ENCODE measurements at regions not wholly inside any gene's neighbourhood (a gene's known extent, or its start where the extent isn't known, plus 50 kb on each side); places are given as distances from the start of the nearest gene placed in this dataset.

DNA sequence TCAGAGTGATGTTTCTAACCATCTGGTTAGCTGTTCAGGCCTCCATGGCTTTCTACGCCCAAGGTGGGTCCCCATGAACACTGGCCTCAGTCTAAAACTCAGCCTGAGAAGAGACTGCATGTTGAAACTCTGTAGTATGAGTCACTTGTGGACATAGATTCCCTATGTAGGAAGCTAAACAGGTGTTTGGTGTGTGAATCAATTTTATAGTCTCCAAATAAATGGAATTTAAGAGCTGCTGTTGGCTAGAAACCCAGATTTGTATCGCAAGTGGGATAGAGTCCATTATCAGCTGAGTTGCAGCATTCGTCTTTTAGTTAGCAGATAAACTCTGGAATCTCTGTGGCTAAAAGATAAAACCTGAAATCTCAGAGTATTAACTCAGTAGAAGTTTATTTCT, 131.4 kb downstream of the KCNS3 start:
- WGBS, 2 donors, result 71 to 77% methylated on average over 3 of the region's 3 CpGs
- H3K36me3 ChIP-seq, result no peaks in the 10 kb centered on the region
- TF ChIP-seq POLR2A (IDR thresholded peaks at IDR 0.05), result no peak
- TF ChIP-seq, protein P1, sequence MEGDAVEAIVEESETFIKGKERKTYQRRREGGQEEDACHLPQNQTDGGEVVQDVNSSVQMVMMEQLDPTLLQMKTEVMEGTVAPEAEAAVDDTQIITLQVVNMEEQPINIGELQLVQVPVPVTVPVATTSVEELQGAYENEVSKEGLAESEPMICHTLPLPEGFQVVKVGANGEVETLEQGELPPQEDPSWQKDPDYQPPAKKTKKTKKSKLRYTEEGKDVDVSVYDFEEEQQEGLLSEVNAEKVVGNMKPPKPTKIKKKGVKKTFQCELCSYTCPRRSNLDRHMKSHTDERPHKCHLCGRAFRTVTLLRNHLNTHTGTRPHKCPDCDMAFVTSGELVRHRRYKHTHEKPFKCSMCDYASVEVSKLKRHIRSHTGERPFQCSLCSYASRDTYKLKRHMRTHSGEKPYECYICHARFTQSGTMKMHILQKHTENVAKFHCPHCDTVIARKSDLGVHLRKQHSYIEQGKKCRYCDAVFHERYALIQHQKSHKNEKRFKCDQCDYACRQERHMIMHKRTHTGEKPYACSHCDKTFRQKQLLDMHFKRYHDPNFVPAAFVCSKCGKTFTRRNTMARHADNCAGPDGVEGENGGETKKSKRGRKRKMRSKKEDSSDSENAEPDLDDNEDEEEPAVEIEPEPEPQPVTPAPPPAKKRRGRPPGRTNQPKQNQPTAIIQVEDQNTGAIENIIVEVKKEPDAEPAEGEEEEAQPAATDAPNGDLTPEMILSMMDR (IDR thresholded peaks at IDR 0.05), result no peak
- no peak overlapping the region for H3K4me3 ChIP-seq
- no peaks in the 10 kb centered on the region for H3K9me3 ChIP-seq
- H3K27me3 ChIP-seq, result no peaks in the 10 kb centered on the region
- no peak overlapping the region for H3K27ac ChIP-seq
- no peaks in the 10 kb centered on the region for H3K4me1 ChIP-seq
- intact Hi-C loops (cut with DNase I), result no loop called here
- DNase-seq, result no peak

DNA sequence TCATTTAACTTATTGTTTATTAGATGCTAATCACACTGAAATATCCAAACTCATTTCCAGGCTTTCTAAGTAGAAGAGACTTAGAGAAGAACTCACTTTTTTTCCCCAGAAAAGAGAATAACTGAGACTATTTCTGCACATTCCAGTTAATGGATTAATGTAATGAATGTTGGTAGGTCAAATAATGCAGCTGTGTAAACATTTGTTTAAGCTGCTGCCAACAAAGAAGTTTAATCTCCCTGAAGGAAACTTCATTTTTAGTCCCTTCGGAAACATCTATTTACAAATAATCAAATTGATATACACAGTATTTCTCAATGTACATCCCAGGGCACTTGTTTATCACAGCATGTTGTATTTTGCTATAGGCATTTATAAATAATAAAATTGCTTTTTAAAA, 126.9 kb downstream of the KCNS3 start:
- no peak for DNase-seq
- TF ChIP-seq POLR2A (IDR thresholded peaks at IDR 0.05), result no peak
- TF ChIP-seq, protein P1 (IDR thresholded peaks at IDR 0.05), result no peak
- H3K27me3 ChIP-seq, result no peaks in the 10 kb centered on the region
- H3K4me3 ChIP-seq, result no peak overlapping the region
- no peaks in the 10 kb centered on the region for H3K9me3 ChIP-seq
- H3K27ac ChIP-seq, result no peak overlapping the region
- no peaks in the 10 kb centered on the region for H3K4me1 ChIP-seq
- intact Hi-C loops (cut with DNase I), result no loop called here
- H3K36me3 ChIP-seq, result no peaks in the 10 kb centered on the region
- 25 to 35% methylated on average over 1 of the region's 1 CpG for WGBS, 2 donors

DNA sequence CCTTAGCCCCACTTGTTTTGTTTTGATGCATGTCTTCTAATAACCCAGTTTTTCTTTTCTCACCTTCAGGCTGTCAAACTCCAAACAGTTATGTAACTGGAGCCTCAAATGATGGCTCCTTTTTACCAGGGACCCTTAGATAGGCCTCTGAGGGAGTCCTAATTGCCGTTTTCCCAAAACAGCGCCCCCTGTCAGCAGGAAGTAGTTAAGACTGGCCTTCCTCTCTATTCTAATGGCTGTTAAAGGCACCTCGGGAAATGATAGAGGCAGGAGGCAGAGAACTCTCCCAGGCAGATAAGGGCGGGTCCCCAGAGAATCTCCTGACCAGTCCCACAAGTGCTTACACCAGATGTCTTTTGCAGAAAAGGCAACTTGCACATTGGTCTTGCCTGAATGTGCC, 123.2 kb downstream of the KCNS3 start:
- TF ChIP-seq, protein P1 (IDR thresholded peaks at IDR 0.05), result no peak
- no peak for TF ChIP-seq POLR2A (IDR thresholded peaks at IDR 0.05)
- no peak for DNase-seq
- no peaks in the 10 kb centered on the region for H3K27me3 ChIP-seq
- no peaks in the 10 kb centered on the region for H3K36me3 ChIP-seq
- H3K9me3 ChIP-seq, result peaks cover 0 to 11% (median 0%) of the 10 kb centered on the region in 3 donors
- no peak overlapping the region for H3K27ac ChIP-seq
- 55 to 57% methylated on average over 3 to 4 of the region's 4 CpGs for WGBS, 2 donors
- H3K4me3 ChIP-seq, result no peak overlapping the region
- no peaks in the 10 kb centered on the region for H3K4me1 ChIP-seq
- intact Hi-C loops (cut with DNase I), result no loop called here

DNA sequence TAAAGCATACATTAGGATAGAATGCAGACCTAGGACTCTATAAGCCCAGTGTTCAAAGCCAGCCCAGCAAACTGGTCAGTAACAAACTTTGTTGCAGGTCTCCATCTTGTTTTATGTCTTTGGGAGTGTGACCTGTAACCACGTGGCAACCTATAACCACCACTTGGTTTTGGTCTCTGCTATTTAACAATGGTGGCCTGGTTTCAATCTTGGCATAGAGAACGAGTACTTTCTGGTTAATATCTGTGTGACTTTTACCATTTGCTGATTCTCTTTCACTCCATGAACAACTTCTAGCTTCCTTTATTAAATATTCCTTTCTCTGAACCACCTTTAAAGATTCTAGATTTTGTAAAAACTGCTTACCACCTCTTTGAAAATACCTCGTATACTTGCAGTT, 118.5 kb downstream of the KCNS3 start:
- H3K36me3 ChIP-seq, result no peaks in the 10 kb centered on the region
- peaks cover 0 to 11% (median 4%) of the 10 kb centered on the region in 3 donors for H3K9me3 ChIP-seq
- intact Hi-C loops (cut with DNase I), result no loop called here
- H3K27me3 ChIP-seq, result no peaks in the 10 kb centered on the region
- 63 to 66% methylated on average over 3 of the region's 3 CpGs for WGBS, 2 donors
- no peaks in the 10 kb centered on the region for H3K4me1 ChIP-seq
- H3K27ac ChIP-seq, result no peak overlapping the region
- DNase-seq, result no peak
- H3K4me3 ChIP-seq, result no peak overlapping the region
- TF ChIP-seq, protein P1 (IDR thresholded peaks at IDR 0.05), result no peak
- TF ChIP-seq POLR2A (IDR thresholded peaks at IDR 0.05), result no peak

DNA sequence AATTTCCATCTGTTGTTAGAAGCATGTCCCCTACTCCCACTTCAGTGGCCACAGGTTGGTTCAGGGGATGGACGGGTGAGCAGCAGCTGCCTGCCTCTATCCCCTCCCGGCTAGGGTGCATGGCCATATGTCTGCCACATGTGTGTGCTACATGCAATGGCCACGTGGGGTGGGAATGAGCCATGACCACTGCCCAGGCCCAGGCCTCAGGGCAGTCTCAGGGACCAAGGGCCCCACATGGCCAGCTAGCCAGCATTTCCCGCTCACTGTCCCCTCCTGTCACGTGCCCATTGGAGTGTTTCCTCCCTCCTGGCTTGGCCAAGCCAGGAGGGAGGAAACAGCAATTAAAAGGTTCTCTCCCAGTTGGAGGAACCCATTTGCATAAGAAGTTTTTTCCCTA, 117.1 kb downstream of the KCNS3 start:
- Histone ChIP-seq H3K9me3 (peaks cover 0 to 11% (median 4%) of the 10 kb centered on the region in 3 donors), H3K36me3 (no peaks in the 10 kb centered on the region), H3K4me1 (no peaks in the 10 kb centered on the region), H3K27ac (no peak overlapping the region), H3K27me3 (no peaks in the 10 kb centered on the region), H3K4me3 (no peak overlapping the region)
- no peak for TF ChIP-seq POLR2A (IDR thresholded peaks at IDR 0.05)
- TF ChIP-seq, protein P1 (IDR thresholded peaks at IDR 0.05), result no peak
- DNase-seq, result no peak
- WGBS, 2 donors, result 73 to 77% methylated on average over 3 to 5 of the region's 5 CpGs
- intact Hi-C loops (cut with DNase I), result no loop called here

Small RNAs in the stretch of these regions (small RNA-seq; reads per million reads assigned to genes)
- gene RF00561, result 0 reads per million in 4 donors

All from esophagus squamous epithelium (tissue), 5 donors.